Dendritic cell treated with granulocyte-macrophage colony-stimulating factor and Interleukin-4, amounts not matched to agents 40 ng/mL and 50 ng/mL, for 4 days (primary cell): ENCODE measurements at regions not wholly inside any gene's neighbourhood (a gene's known extent, or its start where the extent isn't known, plus 50 kb on each side); places are given as distances from the start of the nearest gene placed in this dataset.

Source experiments
- H3K27ac Mint-ChIP-seq: one replicate; pipeline ENCODE4 v1.8.0; 2022; ENCODE audit warnings: mild to moderate bottlenecking, mixed read lengths
- H3K27me3 Mint-ChIP-seq: one replicate; pipeline ENCODE4 v1.8.0; 2022; ENCODE audit warnings: mild to moderate bottlenecking, mixed read lengths
- H3K36me3 Mint-ChIP-seq: one replicate; pipeline ENCODE4 v1.8.0; 2022; ENCODE audit warnings: low read depth, mixed read lengths
- H3K4me1 Mint-ChIP-seq: one replicate; pipeline ENCODE4 v1.8.0; 2022; ENCODE audit warnings: low read depth, mixed read lengths
- H3K4me3 Mint-ChIP-seq: one replicate; pipeline ENCODE4 v1.8.0; 2022; ENCODE audit warnings: mild to moderate bottlenecking, moderate library complexity, mixed read lengths
- H3K9me3 Mint-ChIP-seq: one replicate; pipeline ENCODE4 v1.8.0; 2022; ENCODE audit warnings: mixed read lengths
- intact Hi-C: fragments of 100-400 bp; cut with micrococcal nuclease; formaldehyde crosslinking; loops from one replicate; pipeline ENCODE4 v1.15.0; 2022

GRCh38 chr19:30908262-30908771 is 440.9 kb downstream of the TSHZ3 start:
- H3K4me1 Mint-ChIP-seq: no peaks in the 10 kb centered on the region
- H3K36me3 Mint-ChIP-seq: no peaks in the 10 kb centered on the region
- H3K4me3 Mint-ChIP-seq: no peak overlapping the region
- no peaks in the 10 kb centered on the region for H3K9me3 Mint-ChIP-seq
- intact Hi-C loops: no loop called here
- H3K27ac Mint-ChIP-seq: no peak overlapping the region
- peaks cover 5% of the 10 kb centered on the region for H3K27me3 Mint-ChIP-seq

- Mint-ChIP-seq H3K27me3 (peaks cover 5% of the 10 kb centered on the region), H3K9me3 (no peaks in the 10 kb centered on the region), H3K4me1 (no peaks in the 10 kb centered on the region), H3K36me3 (no peaks in the 10 kb centered on the region), H3K4me3 (no peak overlapping the region), H3K27ac (no peak overlapping the region)
- intact Hi-C loops: no loop called here
These were observed 442.4 kb downstream of the TSHZ3 start for GRCh38 chr19:30906871-30907270.

GRCh38 chr19:30900051-30900450 is 449.2 kb downstream of the TSHZ3 start:
- H3K9me3 Mint-ChIP-seq: no peaks in the 10 kb centered on the region
- no peaks in the 10 kb centered on the region for H3K4me1 Mint-ChIP-seq
- peaks cover 4% of the 10 kb centered on the region for H3K27me3 Mint-ChIP-seq
- intact Hi-C loops: no loop called here
- H3K4me3 Mint-ChIP-seq: no peak overlapping the region
- H3K36me3 Mint-ChIP-seq: no peaks in the 10 kb centered on the region
- H3K27ac Mint-ChIP-seq: no peak overlapping the region

GRCh38 chr19:30898353-30899103 is 450.7 kb downstream of the TSHZ3 start:
- Mint-ChIP-seq H3K9me3 (no peaks in the 10 kb centered on the region), H3K4me3 (no peak overlapping the region), H3K27me3 (peaks cover 2% of the 10 kb centered on the region), H3K27ac (no peak overlapping the region), H3K4me1 (no peaks in the 10 kb centered on the region), H3K36me3 (no peaks in the 10 kb centered on the region)
- intact Hi-C loops: no loop called here

GRCh38 chr19:30897553-30897952 is 451.7 kb downstream of the TSHZ3 start:
- Mint-ChIP-seq H3K4me3 (no peak overlapping the region), H3K27ac (no peak overlapping the region), H3K36me3 (no peaks in the 10 kb centered on the region), H3K27me3 (peaks cover 2% of the 10 kb centered on the region), H3K4me1 (no peaks in the 10 kb centered on the region), H3K9me3 (no peaks in the 10 kb centered on the region)
- intact Hi-C loops: no loop called here

DNA sequence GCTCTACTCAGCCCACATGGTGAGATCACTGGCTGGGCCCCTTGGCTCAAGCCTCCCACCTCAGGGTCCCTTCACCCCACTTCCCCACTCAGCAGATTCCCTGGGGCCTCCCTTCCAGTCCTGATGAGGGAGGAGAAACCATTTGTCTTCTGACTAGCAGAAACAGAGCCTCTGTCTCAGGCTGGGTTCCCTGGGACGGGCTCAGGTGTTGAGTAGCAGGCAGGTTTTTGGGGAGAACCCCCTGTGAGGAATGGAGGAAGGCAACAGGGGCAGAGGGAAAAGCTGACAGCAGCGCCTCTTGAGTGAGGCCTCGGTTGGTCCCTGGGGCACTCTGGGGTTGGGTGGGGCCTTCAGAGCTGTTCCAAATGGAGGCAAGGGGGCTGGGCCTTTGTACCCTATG is 452.2 kb downstream of the TSHZ3 start:
- Mint-ChIP-seq H3K9me3 (no peaks in the 10 kb centered on the region), H3K4me3 (no peak overlapping the region), H3K4me1 (no peaks in the 10 kb centered on the region), H3K36me3 (no peaks in the 10 kb centered on the region), H3K27me3 (peaks cover 2% of the 10 kb centered on the region), H3K27ac (no peak overlapping the region)
- intact Hi-C loops: no loop called here

- intact Hi-C loops: no loop called here
- Mint-ChIP-seq H3K9me3 (no peaks in the 10 kb centered on the region), H3K4me3 (no peak overlapping the region), H3K36me3 (no peaks in the 10 kb centered on the region), H3K27ac (no peak overlapping the region), H3K4me1 (no peaks in the 10 kb centered on the region), H3K27me3 (peaks cover 2% of the 10 kb centered on the region)
These were observed 452.7 kb downstream of the TSHZ3 start for GRCh38 chr19:30896554-30896953.

DNA sequence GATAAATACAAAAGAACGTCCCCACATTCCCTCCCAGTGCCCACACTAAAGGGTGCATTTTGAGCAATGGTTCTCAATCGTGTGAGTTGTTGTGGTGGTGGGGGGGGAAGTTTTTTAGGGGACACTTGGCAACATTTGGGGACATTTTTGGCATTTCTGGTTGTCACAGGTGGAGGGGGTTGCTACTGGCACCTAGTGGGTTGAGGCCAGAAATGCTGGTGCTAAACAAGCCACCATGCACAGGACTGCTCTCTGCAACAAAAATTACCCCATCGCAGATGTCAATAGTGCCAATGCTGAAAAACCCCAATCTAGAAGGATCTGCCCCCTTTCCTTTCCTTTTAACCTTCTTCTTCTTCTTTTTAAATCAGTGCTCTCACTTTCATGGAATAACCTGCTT is 453.3 kb downstream of the TSHZ3 start:
- Mint-ChIP-seq H3K4me1 (no peaks in the 10 kb centered on the region), H3K9me3 (no peaks in the 10 kb centered on the region), H3K36me3 (no peaks in the 10 kb centered on the region), H3K27ac (no peak overlapping the region), H3K4me3 (no peak overlapping the region), H3K27me3 (peaks cover 2% of the 10 kb centered on the region)
- intact Hi-C loops: no loop called here

GRCh38 chr19:30891051-30891450 is 458.2 kb downstream of the TSHZ3 start:
- Mint-ChIP-seq H3K27me3 (peaks cover 5% of the 10 kb centered on the region), H3K27ac (no peak overlapping the region), H3K9me3 (no peaks in the 10 kb centered on the region), H3K4me3 (no peak overlapping the region), H3K36me3 (no peaks in the 10 kb centered on the region), H3K4me1 (peaks cover 12% of the 10 kb centered on the region)
- intact Hi-C loops: no loop called here

- Mint-ChIP-seq H3K4me3 (no peak overlapping the region), H3K4me1 (peaks cover 12% of the 10 kb centered on the region), H3K27ac (no peak overlapping the region), H3K27me3 (peaks cover 3% of the 10 kb centered on the region), H3K9me3 (no peaks in the 10 kb centered on the region), H3K36me3 (no peaks in the 10 kb centered on the region)
- intact Hi-C loops: no loop called here
These were observed 459.2 kb downstream of the TSHZ3 start for GRCh38 chr19:30890033-30890432.

DNA sequence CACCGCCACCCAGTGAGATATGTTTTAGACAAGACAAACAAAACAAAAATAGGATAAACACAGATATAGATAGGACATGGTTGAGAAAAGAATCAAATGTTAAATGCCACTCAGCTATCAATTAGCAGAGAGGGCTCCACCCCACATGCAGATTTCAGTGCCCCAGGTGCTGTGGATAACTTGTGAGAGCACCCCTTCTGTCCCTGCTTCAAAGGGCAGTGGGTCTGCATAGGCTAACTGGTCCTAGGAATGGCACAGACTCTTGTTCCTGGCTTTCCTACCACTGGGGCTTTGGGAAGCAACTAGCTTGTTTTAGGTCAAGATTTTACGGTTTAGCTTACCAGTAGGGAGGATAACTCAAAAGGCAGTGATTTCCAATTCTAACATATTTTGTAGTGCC is 460.3 kb downstream of the TSHZ3 start:
- Mint-ChIP-seq H3K27me3 (peaks cover 3% of the 10 kb centered on the region), H3K9me3 (no peaks in the 10 kb centered on the region), H3K36me3 (no peaks in the 10 kb centered on the region), H3K4me3 (no peak overlapping the region), H3K4me1 (peaks cover 12% of the 10 kb centered on the region), H3K27ac (no peak overlapping the region)
- intact Hi-C loops: no loop called here

DNA sequence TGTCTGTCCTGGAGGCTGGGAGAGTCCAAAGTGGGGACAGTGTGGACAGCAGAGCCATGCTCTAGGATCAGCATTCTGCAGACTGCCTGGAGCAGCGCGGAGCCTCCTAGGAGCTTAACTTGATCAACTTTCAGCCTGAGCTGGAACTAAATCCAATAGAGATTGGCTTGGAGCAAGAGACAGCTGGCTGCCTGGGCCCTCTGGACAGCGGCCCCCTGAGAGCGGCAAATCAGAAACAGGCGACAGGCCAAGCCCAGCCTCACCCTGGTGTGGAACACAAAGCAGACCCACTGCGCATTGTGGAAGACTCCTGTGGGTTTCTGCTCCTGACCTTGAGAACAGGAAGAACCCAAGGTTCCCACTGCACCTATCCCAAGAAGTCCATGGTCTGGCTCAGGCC is 462.2 kb downstream of the TSHZ3 start:
- Mint-ChIP-seq H3K27ac (no peak overlapping the region), H3K27me3 (peaks cover 3% of the 10 kb centered on the region), H3K4me3 (no peak overlapping the region), H3K4me1 (peaks cover 12% of the 10 kb centered on the region), H3K36me3 (no peaks in the 10 kb centered on the region), H3K9me3 (no peaks in the 10 kb centered on the region)
- intact Hi-C loops: no loop called here

GRCh38 chr19:30886222-30886621 is 463.0 kb downstream of the TSHZ3 start:
- H3K4me3 Mint-ChIP-seq: no peak overlapping the region
- intact Hi-C loops: no loop called here
- H3K27ac Mint-ChIP-seq: no peak overlapping the region
- H3K27me3 Mint-ChIP-seq: peaks cover 3% of the 10 kb centered on the region
- H3K9me3 Mint-ChIP-seq: no peaks in the 10 kb centered on the region
- H3K36me3 Mint-ChIP-seq: no peaks in the 10 kb centered on the region
- H3K4me1 Mint-ChIP-seq: peaks cover 12% of the 10 kb centered on the region

GRCh38 chr19:30884146-30884812 is 465.0 kb downstream of the TSHZ3 start:
- intact Hi-C loops: no loop called here
- Mint-ChIP-seq H3K9me3 (no peaks in the 10 kb centered on the region), H3K4me1 (peaks cover 17% of the 10 kb centered on the region), H3K27ac (no peak overlapping the region), H3K4me3 (no peak overlapping the region), H3K27me3 (peaks cover under 1% of the 10 kb centered on the region), H3K36me3 (no peaks in the 10 kb centered on the region)
